OCI-LY1 (cell line): ENCODE measurements at regions not wholly inside any gene's neighbourhood (a gene's known extent, or its start where the extent isn't known, plus 50 kb on each side); places are given as distances from the start of the nearest gene placed in this dataset.

ENCODE experiments used
- EZH2 ChIP-seq: fragments of 200-600 bp; sonication (generic), shearing (Covaris generic); IDR thresholded peaks from 2 replicates; pipeline ENCODE4 v1.8.0; 2017; ENCODE audit warnings: borderline replicate concordance, mixed run types, mild to moderate bottlenecking, antibody characterized with exemption, low read length, moderate library complexity, mixed read lengths
- TF ChIP-seq, protein P1 (sequence below): fragments of 200-600 bp; sonication (generic), shearing (Covaris generic); IDR thresholded peaks from 2 replicates; pipeline ENCODE4 v1.5.1; 2017; ENCODE audit warnings: mild to moderate bottlenecking, antibody characterized with exemption, low read length, moderate library complexity, mixed read lengths

GRCh38 chr1:181160998-181161870 lies 72.7 kb downstream of the IER5 start:
- TF ChIP-seq, protein P1, sequence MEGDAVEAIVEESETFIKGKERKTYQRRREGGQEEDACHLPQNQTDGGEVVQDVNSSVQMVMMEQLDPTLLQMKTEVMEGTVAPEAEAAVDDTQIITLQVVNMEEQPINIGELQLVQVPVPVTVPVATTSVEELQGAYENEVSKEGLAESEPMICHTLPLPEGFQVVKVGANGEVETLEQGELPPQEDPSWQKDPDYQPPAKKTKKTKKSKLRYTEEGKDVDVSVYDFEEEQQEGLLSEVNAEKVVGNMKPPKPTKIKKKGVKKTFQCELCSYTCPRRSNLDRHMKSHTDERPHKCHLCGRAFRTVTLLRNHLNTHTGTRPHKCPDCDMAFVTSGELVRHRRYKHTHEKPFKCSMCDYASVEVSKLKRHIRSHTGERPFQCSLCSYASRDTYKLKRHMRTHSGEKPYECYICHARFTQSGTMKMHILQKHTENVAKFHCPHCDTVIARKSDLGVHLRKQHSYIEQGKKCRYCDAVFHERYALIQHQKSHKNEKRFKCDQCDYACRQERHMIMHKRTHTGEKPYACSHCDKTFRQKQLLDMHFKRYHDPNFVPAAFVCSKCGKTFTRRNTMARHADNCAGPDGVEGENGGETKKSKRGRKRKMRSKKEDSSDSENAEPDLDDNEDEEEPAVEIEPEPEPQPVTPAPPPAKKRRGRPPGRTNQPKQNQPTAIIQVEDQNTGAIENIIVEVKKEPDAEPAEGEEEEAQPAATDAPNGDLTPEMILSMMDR = no peak
- no peak for TF ChIP-seq EZH2
